Cardiac fibroblast (primary cell): ENCODE measurements at regions not wholly inside any gene's neighbourhood (a gene's known extent, or its start where the extent isn't known, plus 50 kb on each side); places are given as distances from the start of the nearest gene placed in this dataset.
A peak's percentile ranks its signal among the peaks of the same experiment; 100 is the strongest.

Source experiments
- DNase-seq, 2 donors: peaks; one replicate each; pipeline versions ENCODE4 v3.0.0 to v3.0.0-alpha.2; 2010; ENCODE audit warnings: low read depth in 2 of 2
- H3K4me3 ChIP-seq, 2 donors: replicated peaks in 1 of 2; 1 replicate in 1 of 2; 2 replicates in 1 of 2; pipeline ENCODE4 v1.5.1; 2011; ENCODE audit warnings: low read depth in 2 of 2, low read length in 2 of 2, mild to moderate bottlenecking in 2 of 2, moderate library complexity in 1 of 2
- CTCF ChIP-seq: IDR thresholded peaks from one replicate; pipeline ENCODE4 v1.5.1; 2011; ENCODE audit warnings: low read depth, mild to moderate bottlenecking, low read length, inconsistent platforms

- no peak for TF ChIP-seq CTCF
- peak; percentile 54 to 64 for DNase-seq
- H3K4me3 ChIP-seq, result no peak overlapping the region
Measured at GRCh38 chr2:188884517-188884916, 89.7 kb upstream of the COL3A1 start.

GRCh38 chr2:188889187-188889586 lies 85.0 kb upstream of the COL3A1 start:
- no peak for DNase-seq
- no peak for TF ChIP-seq CTCF
- H3K4me3 ChIP-seq, result no peak overlapping the region

- TF ChIP-seq CTCF, result no peak
- no peak for DNase-seq
- H3K4me3 ChIP-seq, result no peak overlapping the region
Measured at GRCh38 chr2:188890755-188891154, 83.4 kb upstream of the COL3A1 start.

- H3K4me3 ChIP-seq, result no peak overlapping the region
- TF ChIP-seq CTCF, result no peak
- peak in 1 of 2 donors; percentile 55 for DNase-seq
Measured at GRCh38 chr2:188892636-188893035, 81.5 kb upstream of the COL3A1 start.

- H3K4me3 ChIP-seq, result no peak overlapping the region
- no peak for DNase-seq
- TF ChIP-seq CTCF, result no peak
Measured at GRCh38 chr2:188893972-188894371, 80.2 kb upstream of the COL3A1 start.

- TF ChIP-seq CTCF, result no peak
- H3K4me3 ChIP-seq, result no peak overlapping the region
- DNase-seq, result no peak
Measured at GRCh38 chr2:188894979-188895378, 79.2 kb upstream of the COL3A1 start.

- no peak for TF ChIP-seq CTCF
- H3K4me3 ChIP-seq, result no peak overlapping the region
- DNase-seq, result peak; percentile 52 to 88
Measured at GRCh38 chr2:188897096-188897495, 77.1 kb upstream of the COL3A1 start.
